ENCODE measurements at regions not wholly inside any gene's neighbourhood (a gene's known extent, or its start where the extent isn't known, plus 50 kb on each side); places are given as distances from the start of the nearest gene placed in this dataset.
"Not testable (repeated sequence)": the region's sequence is repeated elsewhere in the genome, so short reads cannot be mapped to it uniquely, and the experiment has no call there.

GRCh38 chr15:38614621-38615020 lies 50.0 kb upstream of the RASGRP1 start:
- no peak for DNase-seq (ENCODE audit: low read depth in 2 of 2)

GRCh38 chr15:38617831-38618230 lies 53.2 kb upstream of the RASGRP1 start:
- no peak for DNase-seq (ENCODE audit: low read depth in 2 of 2)

GRCh38 chr15:38618242-38618955 lies 53.8 kb upstream of the RASGRP1 start:
- DNase-seq (ENCODE audit: low read depth in 2 of 2) = no peak

GRCh38 chr15:38620098-38620497 lies 55.5 kb upstream of the RASGRP1 start:
- DNase-seq (ENCODE audit: low read depth in 2 of 2) = no peak

GRCh38 chr15:38620851-38621594 lies 56.4 kb upstream of the RASGRP1 start:
- DNase-seq (ENCODE audit: low read depth in 2 of 2) = no peak

GRCh38 chr15:38622304-38622703 lies 57.7 kb upstream of the RASGRP1 start:
- no peak for DNase-seq (ENCODE audit: low read depth in 2 of 2)

GRCh38 chr15:38622908-38623307 lies 58.3 kb upstream of the RASGRP1 start:
- DNase-seq (ENCODE audit: low read depth in 2 of 2) = no peak

GRCh38 chr15:38623744-38624143 lies 59.1 kb upstream of the RASGRP1 start:
- DNase-seq (ENCODE audit: low read depth in 2 of 2) = no peak

GRCh38 chr15:38624244-38625205 lies 59.9 kb upstream of the RASGRP1 start:
- no peak for DNase-seq (ENCODE audit: low read depth in 2 of 2)

- no peak for DNase-seq (ENCODE audit: low read depth in 2 of 2)
These were observed 61.3 kb upstream of the RASGRP1 start for GRCh38 chr15:38625886-38626285.

GRCh38 chr15:38626443-38627050 lies 61.9 kb upstream of the RASGRP1 start:
- no peak for DNase-seq (ENCODE audit: low read depth in 2 of 2)

GRCh38 chr15:38627689-38628277 lies 63.2 kb upstream of the RASGRP1 start:
- no peak for DNase-seq (ENCODE audit: low read depth in 2 of 2)

- no peak for DNase-seq (ENCODE audit: low read depth in 2 of 2)
These were observed 66.8 kb upstream of the RASGRP1 start for GRCh38 chr15:38631119-38632075.

- no peak for DNase-seq (ENCODE audit: low read depth in 2 of 2)
These were observed 70.6 kb upstream of the RASGRP1 start for GRCh38 chr15:38635170-38635569.

- DNase-seq (ENCODE audit: low read depth in 2 of 2) = no peak
These were observed 72.0 kb upstream of the RASGRP1 start for GRCh38 chr15:38636597-38636996.

- no peak for DNase-seq (ENCODE audit: low read depth in 2 of 2)
These were observed 73.5 kb upstream of the RASGRP1 start for GRCh38 chr15:38638126-38638525.

- DNase-seq (ENCODE audit: low read depth in 2 of 2) = no peak
These were observed 74.2 kb upstream of the RASGRP1 start for GRCh38 chr15:38638811-38639210.

- no peak for DNase-seq (ENCODE audit: low read depth in 2 of 2)
These were observed 78.2 kb upstream of the RASGRP1 start for GRCh38 chr15:38642689-38643270.

GRCh38 chr15:38644353-38644752 lies 79.7 kb upstream of the RASGRP1 start:
- not testable (repeated sequence) for DNase-seq (ENCODE audit: low read depth in 2 of 2)

- no peak for DNase-seq (ENCODE audit: low read depth in 2 of 2)
These were observed 82.1 kb upstream of the RASGRP1 start for GRCh38 chr15:38646716-38647115.
